Left forelimb (tissue), 1 donor: ENCODE measurements at regions not wholly inside any gene's neighbourhood (a gene's known extent, or its start where the extent isn't known, plus 50 kb on each side); places are given as distances from the start of the nearest gene placed in this dataset.

ENCODE experiments used
- DNase-seq: peaks from one replicate; pipeline ENCODE4 v3.0.0-alpha.2; 2018; ENCODE audit warnings: low spot score

DNA sequence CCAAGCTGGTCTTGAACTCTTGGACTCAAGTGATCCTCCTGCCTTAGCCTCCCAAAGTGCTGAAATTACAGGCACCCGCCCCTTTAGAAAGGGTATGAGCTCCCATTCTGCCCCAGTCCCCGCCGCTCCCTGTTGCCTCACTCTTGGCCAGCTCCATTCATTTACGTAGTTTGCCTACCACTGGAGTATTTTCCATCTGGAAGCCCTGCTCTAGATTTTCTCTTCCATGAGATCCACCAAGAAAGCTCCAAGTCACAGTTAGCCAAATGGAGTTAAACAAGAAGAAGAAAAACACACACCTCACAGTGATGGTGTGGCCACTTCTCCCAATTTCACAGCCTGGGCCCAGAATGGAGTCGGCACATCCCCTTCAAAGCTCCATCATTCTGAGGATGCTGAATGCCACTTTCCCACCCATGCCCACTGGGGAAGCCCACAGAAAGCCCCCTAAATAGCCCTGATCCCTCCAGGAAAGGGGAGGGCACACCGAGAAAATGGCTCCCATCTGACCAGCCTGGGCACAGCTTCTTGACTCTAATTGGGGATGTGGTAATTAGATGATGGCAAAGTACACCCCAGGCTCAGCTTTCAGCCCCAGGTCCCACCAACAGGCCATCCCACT, 381.2 kb downstream of the MN1 start:
- no peak for DNase-seq

DNA sequence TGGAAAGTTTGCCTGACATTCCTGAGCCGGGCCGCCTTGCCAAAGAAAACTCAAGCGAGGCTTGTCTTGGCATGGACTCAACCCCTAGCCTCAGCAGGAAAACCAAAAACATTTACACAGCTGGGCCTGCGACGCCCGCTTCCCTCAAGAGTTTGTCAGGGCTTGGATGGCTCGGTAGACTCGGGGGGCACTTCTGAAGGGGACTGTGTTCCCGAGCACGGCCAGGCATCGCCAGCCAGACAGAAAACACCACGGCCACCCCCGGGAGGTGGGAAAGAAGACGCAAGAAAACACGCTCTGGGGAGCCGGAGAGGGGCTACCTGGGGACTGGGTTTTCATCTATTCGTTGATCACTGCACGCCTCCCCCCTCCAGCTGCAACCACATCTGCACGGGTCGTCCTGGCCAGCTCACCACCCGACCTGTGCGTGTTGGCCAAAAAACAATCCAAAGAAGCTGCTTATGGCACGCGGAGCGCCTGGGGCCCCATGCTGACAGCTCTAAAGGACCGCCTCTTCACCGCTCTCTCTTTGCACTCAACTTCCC, 380.7 kb downstream of the MN1 start:
- DNase-seq, result peak; percentile 91

DNA sequence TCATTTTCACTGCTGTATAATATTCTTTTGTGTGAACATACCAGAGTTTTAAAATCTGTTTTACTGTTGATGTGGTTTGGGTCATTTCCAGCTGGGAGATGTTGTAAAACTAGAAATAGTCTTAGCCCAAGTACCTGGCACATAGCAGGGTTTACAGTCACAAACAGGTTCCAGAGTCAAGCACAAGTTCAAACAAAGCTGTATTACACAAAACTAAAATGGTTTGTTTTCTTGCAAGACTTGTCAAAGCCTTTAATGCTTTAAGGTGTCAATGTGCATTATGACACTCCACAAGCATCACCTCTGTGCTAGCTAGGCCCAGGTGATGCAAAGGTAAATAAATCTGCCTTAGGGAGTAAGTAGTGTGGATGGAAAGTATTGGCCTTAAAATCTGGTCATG, 379.1 kb downstream of the MN1 start:
- no peak for DNase-seq

- no peak for DNase-seq
Measured at GRCh38 chr22:27424319-27424718, 377.2 kb downstream of the MN1 start.

DNA sequence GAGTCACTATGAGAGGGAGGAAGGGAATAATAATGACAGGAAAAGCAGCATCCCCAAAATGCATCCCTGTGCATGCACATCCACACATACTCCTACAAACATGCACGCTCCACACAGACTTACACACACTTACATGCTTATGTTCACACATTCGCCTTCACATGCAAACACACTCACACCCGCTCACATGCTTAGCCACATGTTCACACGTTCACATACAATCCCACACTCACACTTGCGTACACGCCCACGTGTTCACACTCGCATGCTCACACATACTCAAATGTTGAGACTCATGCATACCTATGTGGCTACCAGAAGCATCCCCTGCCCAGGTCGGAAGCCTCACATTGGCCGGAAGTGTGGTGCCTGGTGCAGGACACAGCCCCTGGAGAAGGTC, 372.1 kb downstream of the MN1 start:
- DNase-seq, result no peak

DNA sequence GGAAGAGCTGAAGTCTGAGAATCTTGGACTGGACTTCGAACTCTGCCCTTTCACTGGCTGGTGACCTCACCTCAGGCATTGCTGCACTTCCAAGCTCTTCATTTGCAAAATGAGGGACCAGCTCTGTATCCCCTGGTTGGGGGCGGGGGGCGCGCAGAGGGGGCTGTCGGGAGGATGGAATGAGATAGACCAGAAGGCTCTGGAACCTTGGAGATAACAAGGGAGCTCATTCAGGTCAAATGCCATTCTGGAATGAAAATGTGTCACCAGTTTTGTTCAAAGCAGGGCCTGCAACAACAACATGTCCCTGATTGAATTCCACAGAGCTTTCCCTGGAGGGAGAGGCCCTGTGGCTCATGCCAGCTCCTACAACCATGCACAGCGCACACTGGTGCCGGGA, 370.5 kb downstream of the MN1 start:
- DNase-seq, result no peak

DNA sequence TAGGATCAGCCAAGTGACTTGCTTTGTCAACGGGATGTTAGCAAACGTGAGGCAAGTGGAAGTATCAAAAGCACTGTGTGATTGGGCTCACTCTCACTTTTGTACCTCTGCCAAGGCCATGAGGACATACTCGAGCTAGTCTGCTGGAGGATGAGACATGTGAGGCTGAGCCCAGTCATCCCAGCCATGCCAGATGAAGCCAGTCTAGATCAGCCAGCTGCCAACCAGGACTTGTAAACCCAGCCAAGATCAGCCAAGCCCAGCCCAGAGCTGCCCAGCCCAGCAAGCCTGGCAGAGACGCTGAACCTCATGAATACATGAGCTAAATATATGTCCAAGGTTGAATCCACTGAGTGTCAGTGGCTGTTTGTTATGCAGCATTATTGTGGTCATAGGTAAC, 369.7 kb downstream of the MN1 start:
- DNase-seq, result no peak

- DNase-seq, result no peak
Measured at GRCh38 chr22:27433099-27433498, 368.5 kb downstream of the MN1 start.

- no peak for DNase-seq
Measured at GRCh38 chr22:27433585-27434190, 367.9 kb downstream of the MN1 start.

- DNase-seq, result no peak
Measured at GRCh38 chr22:27434898-27435297, 366.7 kb downstream of the MN1 start.

GRCh38 chr22:27435844-27436576, 365.5 kb downstream of the MN1 start:
- peak; percentile 90 for DNase-seq

- no peak for DNase-seq
Measured at GRCh38 chr22:27436591-27436990, 365.0 kb downstream of the MN1 start.

- no peak for DNase-seq
Measured at GRCh38 chr22:27437570-27437969, 364.0 kb downstream of the MN1 start.

GRCh38 chr22:27438271-27438980, 363.1 kb downstream of the MN1 start:
- DNase-seq, result no peak

- DNase-seq, result no peak
Measured at GRCh38 chr22:27439131-27439530, 362.4 kb downstream of the MN1 start.

DNA sequence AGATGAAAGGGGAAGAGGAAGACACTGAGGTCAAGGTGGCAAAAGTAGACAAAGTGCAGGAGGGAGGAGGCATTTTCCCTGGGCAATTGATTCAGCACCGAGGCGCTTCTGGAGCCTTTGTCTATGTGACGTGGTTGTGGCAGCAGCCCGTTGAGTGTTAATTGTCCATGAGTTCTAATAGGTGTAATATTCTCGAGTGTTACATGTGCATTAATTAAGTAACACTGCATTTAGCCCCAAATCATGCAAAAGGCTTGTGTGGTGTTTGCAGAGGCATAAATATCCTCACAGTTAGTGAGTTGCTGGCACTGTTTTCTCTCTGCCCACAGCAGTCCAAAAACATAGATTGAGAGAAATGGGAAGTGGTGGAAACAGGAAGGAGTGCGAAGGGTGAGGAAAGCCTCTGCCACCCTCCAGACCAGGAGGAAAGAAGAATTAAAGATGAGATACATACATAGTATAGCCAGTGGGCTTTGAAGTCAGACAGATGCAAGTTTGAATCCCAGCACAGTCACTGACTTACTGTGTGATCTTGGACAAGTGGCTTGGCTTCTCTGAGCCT, 361.2 kb downstream of the MN1 start:
- no peak for DNase-seq

DNA sequence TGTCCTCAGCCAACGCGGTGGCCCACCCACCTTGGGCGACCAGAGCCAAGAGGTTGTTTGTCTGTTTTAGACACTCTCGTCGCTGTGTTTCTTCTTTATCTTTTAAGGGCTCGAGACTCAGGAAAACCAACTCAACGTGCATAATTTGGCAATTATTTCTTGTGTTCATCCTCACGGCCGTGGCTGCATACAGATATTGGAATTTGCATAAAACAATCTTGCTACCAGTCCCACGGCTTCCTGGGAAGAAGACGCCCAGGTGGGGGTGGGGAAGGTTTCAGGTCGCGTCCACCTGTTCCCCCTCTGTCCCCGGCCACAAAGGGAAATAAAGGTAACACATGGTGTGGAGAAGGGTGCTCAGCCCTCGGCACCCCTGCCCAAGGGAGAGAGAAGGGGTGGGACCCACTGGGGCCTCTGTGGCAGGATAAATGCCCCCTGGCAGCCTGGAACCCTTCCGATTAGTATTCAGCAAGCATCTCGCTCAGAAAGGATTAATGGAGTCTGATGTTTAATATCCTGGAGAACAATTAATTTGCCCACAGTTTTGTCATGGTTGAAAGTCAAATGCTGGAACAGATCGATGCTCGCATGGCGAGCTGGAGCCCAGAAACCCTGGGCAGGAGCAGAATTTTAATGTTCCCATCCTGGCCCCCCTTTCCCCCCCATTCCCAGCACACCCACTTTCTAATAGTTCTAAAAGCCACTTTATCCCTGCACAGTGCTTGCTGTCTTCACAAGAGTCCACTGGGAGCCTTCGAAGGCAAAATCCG, 359.7 kb downstream of the MN1 start:
- no peak for DNase-seq

GRCh38 chr22:27443306-27443705, 358.2 kb downstream of the MN1 start:
- DNase-seq, result no peak

- DNase-seq, result no peak
Measured at GRCh38 chr22:27445881-27446280, 355.7 kb downstream of the MN1 start.

- DNase-seq, result no peak
Measured at GRCh38 chr22:27447289-27447688, 354.3 kb downstream of the MN1 start.

- no peak for DNase-seq
Measured at GRCh38 chr22:27450448-27450847, 351.1 kb downstream of the MN1 start.
